Stimulated activated CD4-positive, alpha-beta T cell treated with anti-CD3 and anti-CD28 coated beads, TNF-alpha, amount 100 ng/mL, for 48 hours (primary cell): ENCODE measurements at regions not wholly inside any gene's neighbourhood (a gene's known extent, or its start where the extent isn't known, plus 50 kb on each side); places are given as distances from the start of the nearest gene placed in this dataset.

Experiments used
- DNase-seq, 3 donors: peaks; one replicate each; pipeline ENCODE4 v3.0.0-alpha.2; 2020; ENCODE audit warnings: low read depth in 3 of 3

- no peak for DNase-seq
Measured at GRCh38 chr4:182063651-182064050, 179.6 kb upstream of the TENM3 start.

DNA sequence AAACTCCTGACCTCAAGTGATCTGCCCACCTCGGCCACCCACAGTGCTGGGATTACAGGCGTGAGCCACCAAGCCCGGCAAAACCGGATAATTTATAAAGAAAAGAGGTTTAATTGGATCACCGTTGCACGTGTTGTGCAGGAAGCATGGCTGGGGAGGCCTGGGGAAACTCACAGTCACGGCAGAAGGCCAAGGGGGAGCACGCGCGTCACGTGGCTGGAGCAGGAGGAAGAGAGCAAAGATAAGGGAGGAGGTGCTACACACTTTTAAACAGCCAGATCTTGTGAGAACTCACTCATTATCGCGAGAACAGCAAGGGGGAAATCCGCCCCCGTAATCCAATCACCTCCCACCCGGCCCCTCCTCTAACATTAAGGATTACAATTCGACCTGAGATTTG is 177.9 kb upstream of the TENM3 start:
- DNase-seq, result no peak

DNA sequence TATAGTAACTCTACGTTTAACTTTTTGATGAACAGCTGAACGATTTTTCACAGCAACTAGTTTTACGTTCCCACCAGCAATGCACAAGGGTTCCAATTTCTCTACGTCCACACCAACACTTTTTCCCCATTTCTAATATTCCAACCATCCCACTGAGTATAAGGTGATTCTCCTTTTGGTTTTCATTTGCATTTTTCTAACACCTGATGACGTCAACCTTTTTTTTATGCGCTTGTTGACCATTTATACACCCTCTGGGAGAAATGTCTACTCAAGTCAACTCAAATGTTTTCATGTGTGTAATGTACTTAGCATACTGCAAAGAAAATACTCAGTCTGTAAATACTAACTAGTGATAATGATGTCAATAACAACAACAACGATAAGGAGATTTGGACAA is 177.2 kb upstream of the TENM3 start:
- no peak for DNase-seq

DNA sequence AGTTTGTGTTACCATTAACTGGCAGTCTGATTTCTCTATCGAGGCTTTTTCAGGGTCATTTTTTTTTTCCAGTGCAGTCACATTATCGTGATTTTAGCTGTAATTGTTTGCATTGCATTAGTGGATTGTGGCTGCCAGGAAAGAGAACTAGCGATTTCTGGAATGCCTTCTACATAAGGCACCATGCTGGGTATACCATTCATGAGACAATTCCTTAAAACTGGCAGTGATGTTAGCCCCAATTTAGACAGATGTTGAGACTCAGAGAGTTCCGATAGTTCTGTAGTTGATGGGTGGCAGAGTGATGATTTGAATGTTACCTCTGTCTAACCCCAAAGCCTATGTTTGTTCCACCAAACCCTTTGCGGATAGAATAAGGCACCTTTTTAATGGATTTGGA is 175.4 kb upstream of the TENM3 start:
- DNase-seq, result no peak

- DNase-seq, result no peak
Measured at GRCh38 chr4:182068920-182069319, 174.3 kb upstream of the TENM3 start.

- no peak for DNase-seq
Measured at GRCh38 chr4:182073278-182073677, 169.9 kb upstream of the TENM3 start.

- DNase-seq, result no peak
Measured at GRCh38 chr4:182074139-182074538, 169.1 kb upstream of the TENM3 start.

- DNase-seq, result no peak
Measured at GRCh38 chr4:182074810-182075209, 168.4 kb upstream of the TENM3 start.

GRCh38 chr4:182082910-182083309 is 160.3 kb upstream of the TENM3 start:
- DNase-seq, result no peak

DNA sequence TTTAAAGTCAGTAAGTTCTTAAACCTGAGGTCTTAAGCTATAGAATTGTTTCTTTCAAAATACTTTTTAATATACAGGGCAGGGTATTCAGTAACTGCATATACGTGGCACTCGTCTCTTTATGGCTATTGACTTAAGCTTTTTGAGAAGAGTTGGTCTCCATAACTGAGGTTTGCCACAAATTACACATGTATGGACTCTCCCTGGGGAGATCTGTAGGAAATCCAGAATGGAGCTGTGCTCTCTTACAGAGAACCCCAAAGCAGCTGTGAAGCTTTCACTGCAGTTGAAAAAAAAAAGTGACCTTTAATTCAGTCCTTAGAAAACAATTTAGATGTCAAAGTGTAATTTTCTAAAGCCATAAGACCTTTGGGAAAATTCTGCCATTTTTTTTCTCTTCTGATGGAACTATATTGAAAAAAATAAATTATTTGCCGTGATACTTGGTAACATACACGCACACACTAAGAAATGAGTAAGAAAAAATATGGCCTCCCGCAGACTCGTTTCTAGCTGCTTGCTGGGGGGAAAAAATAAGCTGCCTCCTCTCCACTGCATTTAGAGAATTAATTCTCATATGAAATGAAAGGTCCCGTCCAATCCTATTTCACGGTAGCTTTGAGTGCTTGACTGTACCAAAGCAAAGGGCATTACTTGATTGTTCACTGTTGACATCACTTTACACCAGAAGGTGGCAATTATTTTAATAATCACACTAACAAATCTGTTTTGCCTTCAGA is 159.4 kb upstream of the TENM3 start:
- no peak for DNase-seq

- no peak for DNase-seq
Measured at GRCh38 chr4:182085051-182085480, 158.1 kb upstream of the TENM3 start.

- DNase-seq, result no peak
Measured at GRCh38 chr4:182089326-182089725, 153.9 kb upstream of the TENM3 start.

GRCh38 chr4:182090186-182090585 is 153.0 kb upstream of the TENM3 start:
- no peak for DNase-seq

- no peak for DNase-seq
Measured at GRCh38 chr4:182091128-182091527, 152.1 kb upstream of the TENM3 start.

- DNase-seq, result no peak
Measured at GRCh38 chr4:182093431-182093831, 149.8 kb upstream of the TENM3 start.

GRCh38 chr4:182093935-182094334 is 149.3 kb upstream of the TENM3 start:
- no peak for DNase-seq

- no peak for DNase-seq
Measured at GRCh38 chr4:182101618-182102017, 141.6 kb upstream of the TENM3 start.

- no peak for DNase-seq
Measured at GRCh38 chr4:182102576-182102975, 140.6 kb upstream of the TENM3 start.

GRCh38 chr4:182103614-182104319 is 139.4 kb upstream of the TENM3 start:
- no peak for DNase-seq

- no peak for DNase-seq
Measured at GRCh38 chr4:182105416-182105815, 137.8 kb upstream of the TENM3 start.

DNA sequence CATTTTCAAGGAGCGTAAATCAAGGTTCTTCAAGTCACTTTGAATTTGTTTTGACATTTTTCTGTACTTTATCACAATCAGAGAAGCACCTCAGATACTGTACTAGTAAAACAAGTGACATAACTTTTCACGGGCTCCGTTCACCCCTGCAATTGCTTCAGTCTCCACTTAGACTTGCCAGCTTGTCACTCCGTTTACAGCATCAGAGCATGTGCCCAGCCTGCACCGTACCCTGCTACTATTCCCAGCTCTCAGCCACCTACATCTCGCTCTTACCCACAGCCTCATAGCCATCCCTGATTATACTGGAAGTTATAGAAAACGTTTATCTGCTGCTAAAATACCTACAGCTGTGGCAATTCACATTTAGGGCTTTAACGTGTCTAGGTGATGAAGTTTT is 135.3 kb upstream of the TENM3 start:
- DNase-seq, result no peak

- no peak for DNase-seq
Measured at GRCh38 chr4:182111586-182111985, 131.6 kb upstream of the TENM3 start.

DNA sequence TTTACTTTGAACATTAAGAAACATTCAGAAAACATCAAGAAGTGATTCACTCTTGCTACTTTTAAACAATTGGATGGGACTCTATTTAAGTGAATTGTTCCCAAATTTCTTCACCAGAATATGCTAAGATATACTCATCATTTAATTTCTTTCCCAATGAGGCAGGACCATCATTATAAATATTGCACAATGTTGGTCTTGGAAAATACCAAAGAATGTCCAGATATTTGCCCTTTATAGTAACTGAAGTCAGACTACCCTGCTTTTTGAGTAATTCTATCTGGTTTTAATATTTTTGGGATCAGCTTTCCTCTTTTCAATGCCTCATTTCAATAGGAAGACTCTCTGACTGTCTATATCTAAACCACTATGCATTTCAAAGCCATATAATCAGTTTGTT is 129.4 kb upstream of the TENM3 start:
- no peak for DNase-seq

DNA sequence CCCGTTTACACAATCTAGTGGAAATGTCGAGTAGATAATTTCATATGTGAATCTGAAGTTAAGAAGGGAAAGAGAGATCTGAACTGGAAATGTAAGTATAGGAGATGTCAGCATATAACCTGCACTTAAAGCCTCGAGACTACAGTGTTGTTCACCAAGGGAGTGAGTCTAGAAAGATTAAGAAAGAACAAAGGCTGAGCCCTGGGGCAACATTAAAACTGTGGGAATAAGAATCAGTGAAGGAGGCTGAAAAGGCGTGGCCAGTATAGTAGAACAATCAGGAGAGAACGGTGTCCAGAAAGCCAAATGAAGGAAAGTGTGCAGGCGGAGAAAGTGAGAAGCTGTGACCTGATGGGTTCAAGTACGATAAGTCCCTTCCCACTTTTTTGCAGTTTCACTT is 118.8 kb upstream of the TENM3 start:
- no peak for DNase-seq
